ENCODE measurements at regions not wholly inside any gene's neighbourhood (a gene's known extent, or its start where the extent isn't known, plus 50 kb on each side); places are given as distances from the start of the nearest gene placed in this dataset.

- Histone ChIP-seq H3F3A (ENCODE audit: insufficient read depth, low read length, poor library complexity, severe bottlenecking) (no peaks in the 10 kb centered on the region), H3K4me3 (ENCODE audit: low read length) (no peak overlapping the region), H3K9ac (ENCODE audit: low read length) (no peak overlapping the region), H3K9me3 (ENCODE audit: low read length) (no peaks in the 10 kb centered on the region), H3K9me2 (ENCODE audit: insufficient read depth, low read length) (no peaks in the 10 kb centered on the region), H2AFZ (ENCODE audit: low read depth, low read length) (no peak overlapping the region), H3K27ac (ENCODE audit: low read length) (no peak overlapping the region), H3K79me2 (replicated peaks; ENCODE audit: insufficient read depth, low read length) (no peaks in the 10 kb centered on the region), H3K4me2 (ENCODE audit: low read length) (no peak overlapping the region), H4K20me1 (ENCODE audit: insufficient read depth) (no peaks in the 10 kb centered on the region), H3K36me3 (ENCODE audit: insufficient read depth, low read length) (no peaks in the 10 kb centered on the region), H3K27me3 (ENCODE audit: insufficient read depth, low read depth, low read length) (no peaks in the 10 kb centered on the region)
- TF ChIP-seq TAF1 (IDR thresholded peaks at IDR 0.05; ENCODE audit: low read depth) (no peak), EZH2 (IDR thresholded peaks at IDR 0.05; ENCODE audit: borderline replicate concordance, insufficient read depth, low read length, poor library complexity, severe bottlenecking) (no peak), MXI1 (conservative IDR thresholded peaks at IDR 0.05; ENCODE audit: poor library complexity, severe bottlenecking) (no peak), EP300 (conservative IDR thresholded peaks at IDR 0.05; ENCODE audit: poor library complexity, severe bottlenecking) (no peak), SMC3 (conservative IDR thresholded peaks at IDR 0.05; ENCODE audit: poor library complexity) (no peak), POLR2AphosphoS5 (IDR thresholded peaks at IDR 0.05) (no peak), REST (IDR thresholded peaks at IDR 0.05; ENCODE audit: borderline replicate concordance) (no peak)
These were observed 573.9 kb downstream of the EPHA4 start for GRCh38 chr2:220998156-220998555.

- Histone ChIP-seq H3K36me3 (ENCODE audit: insufficient read depth, low read length) (no peaks in the 10 kb centered on the region), H3K27me3 (ENCODE audit: insufficient read depth, low read depth, low read length) (no peaks in the 10 kb centered on the region), H2AFZ (ENCODE audit: low read depth, low read length) (no peak overlapping the region), H3K4me3 (ENCODE audit: low read length) (no peak overlapping the region), H3K9me2 (ENCODE audit: insufficient read depth, low read length) (no peaks in the 10 kb centered on the region), H3F3A (ENCODE audit: insufficient read depth, low read length, poor library complexity, severe bottlenecking) (no peaks in the 10 kb centered on the region), H4K20me1 (ENCODE audit: insufficient read depth) (no peaks in the 10 kb centered on the region), H3K4me2 (ENCODE audit: low read length) (no peak overlapping the region), H3K9ac (ENCODE audit: low read length) (no peak overlapping the region), H3K27ac (ENCODE audit: low read length) (no peak overlapping the region), H3K9me3 (ENCODE audit: low read length) (no peaks in the 10 kb centered on the region), H3K79me2 (replicated peaks; ENCODE audit: insufficient read depth, low read length) (no peaks in the 10 kb centered on the region)
- no peak for TF ChIP-seq TAF1 (IDR thresholded peaks at IDR 0.05; ENCODE audit: low read depth)
- TF ChIP-seq POLR2AphosphoS5 (IDR thresholded peaks at IDR 0.05) = no peak
- TF ChIP-seq RAD21 (conservative IDR thresholded peaks at IDR 0.05) = no peak
- TF ChIP-seq REST (IDR thresholded peaks at IDR 0.05; ENCODE audit: borderline replicate concordance) = no peak
- TF ChIP-seq EZH2 (IDR thresholded peaks at IDR 0.05; ENCODE audit: borderline replicate concordance, insufficient read depth, low read length, poor library complexity, severe bottlenecking) = no peak
- no peak for TF ChIP-seq CTCF (IDR thresholded peaks at IDR 0.05; ENCODE audit: poor library complexity, severe bottlenecking)
- TF ChIP-seq SMC3 (conservative IDR thresholded peaks at IDR 0.05; ENCODE audit: poor library complexity) = no peak
- TF ChIP-seq EP300 (conservative IDR thresholded peaks at IDR 0.05; ENCODE audit: poor library complexity, severe bottlenecking) = no peak
- no peak for TF ChIP-seq MXI1 (conservative IDR thresholded peaks at IDR 0.05; ENCODE audit: poor library complexity, severe bottlenecking)
These were observed 572.7 kb downstream of the EPHA4 start for GRCh38 chr2:220999356-220999755.
